HG03439 (cell line): ENCODE measurements at regions not wholly inside any gene's neighbourhood (a gene's known extent, or its start where the extent isn't known, plus 50 kb on each side); places are given as distances from the start of the nearest gene placed in this dataset.
"Not testable (repeated sequence)": the region's sequence is repeated elsewhere in the genome, so short reads cannot be mapped to it uniquely, and the experiment has no call there.

Experiments used
- ATAC-seq: cut with Tn5 transposase; IDR thresholded peaks from one replicate; pipeline ENCODE4 v1.9.1; 2021; ENCODE audit warnings: mild to moderate bottlenecking, moderate library complexity; ENCODE audit not compliant: unreplicated experiment

GRCh38 chr21:20424943-20425342, 573.3 kb upstream of the NCAM2 start:
- ATAC-seq: no peak

GRCh38 chr21:20425856-20426255, 572.4 kb upstream of the NCAM2 start:
- ATAC-seq: no peak

- no peak for ATAC-seq
Measured at GRCh38 chr21:20440338-20440737, 557.9 kb upstream of the NCAM2 start.

GRCh38 chr21:20443558-20444155, 554.6 kb upstream of the NCAM2 start:
- no peak for ATAC-seq

GRCh38 chr21:20445971-20446370, 552.2 kb upstream of the NCAM2 start:
- ATAC-seq: no peak

- ATAC-seq: no peak
Measured at GRCh38 chr21:20451046-20451445, 547.2 kb upstream of the NCAM2 start.

GRCh38 chr21:20452935-20453334, 545.3 kb upstream of the NCAM2 start:
- no peak for ATAC-seq

GRCh38 chr21:20459838-20460237, 538.4 kb upstream of the NCAM2 start:
- ATAC-seq: no peak

- no peak for ATAC-seq
Measured at GRCh38 chr21:20463362-20463761, 534.8 kb upstream of the NCAM2 start.

- ATAC-seq: no peak
Measured at GRCh38 chr21:20469361-20469760, 528.8 kb upstream of the NCAM2 start.

- ATAC-seq: no peak
Measured at GRCh38 chr21:20486303-20486702, 511.9 kb upstream of the NCAM2 start.

GRCh38 chr21:20502915-20503314, 495.3 kb upstream of the NCAM2 start:
- not testable (repeated sequence) for ATAC-seq

- no peak for ATAC-seq
Measured at GRCh38 chr21:20507783-20508182, 490.4 kb upstream of the NCAM2 start.

- no peak for ATAC-seq
Measured at GRCh38 chr21:20511216-20511880, 486.9 kb upstream of the NCAM2 start.

GRCh38 chr21:20515446-20515845, 482.8 kb upstream of the NCAM2 start:
- ATAC-seq: no peak

- ATAC-seq: no peak
Measured at GRCh38 chr21:20519076-20519475, 479.1 kb upstream of the NCAM2 start.

GRCh38 chr21:20522611-20523010, 475.6 kb upstream of the NCAM2 start:
- no peak for ATAC-seq

GRCh38 chr21:20523191-20523590, 475.0 kb upstream of the NCAM2 start:
- no peak for ATAC-seq

GRCh38 chr21:20527731-20528460, 470.3 kb upstream of the NCAM2 start:
- no peak for ATAC-seq

- ATAC-seq: no peak
Measured at GRCh38 chr21:20537130-20537529, 461.1 kb upstream of the NCAM2 start.

GRCh38 chr21:20538039-20538658, 460.1 kb upstream of the NCAM2 start:
- ATAC-seq: no peak

GRCh38 chr21:20545454-20545853, 452.8 kb upstream of the NCAM2 start:
- ATAC-seq: no peak
